ENCODE measurements at regions not wholly inside any gene's neighbourhood (a gene's known extent, or its start where the extent isn't known, plus 50 kb on each side); places are given as distances from the start of the nearest gene placed in this dataset.

DNA sequence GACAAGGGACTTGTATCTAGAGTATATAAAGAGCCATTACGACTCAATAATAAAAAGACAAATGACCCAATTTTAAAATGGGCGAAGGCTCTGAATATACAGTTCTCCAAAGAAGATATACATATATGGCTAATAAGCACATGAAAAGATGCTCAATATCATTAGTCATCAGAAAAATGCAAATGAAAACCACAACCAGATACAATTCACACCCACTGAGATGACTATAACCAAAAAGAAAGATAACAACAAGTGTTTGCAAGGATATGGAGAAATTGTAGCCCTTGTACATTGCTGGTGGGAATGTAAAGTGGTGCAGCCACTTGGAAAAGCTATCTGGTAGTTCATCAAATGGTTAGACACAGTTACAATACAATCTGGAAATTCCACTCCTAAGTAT is 96.3 kb downstream of the TRIM29 start:
- Histone ChIP-seq H3K27me3 (ENCODE audit: insufficient read depth, low read length) (no peaks in the 10 kb centered on the region), H2AFZ (ENCODE audit: low read depth, low read length) (no peak overlapping the region), H3K4me1 (ENCODE audit: insufficient read depth, low read length) (peaks cover 6% of the 10 kb centered on the region)

DNA sequence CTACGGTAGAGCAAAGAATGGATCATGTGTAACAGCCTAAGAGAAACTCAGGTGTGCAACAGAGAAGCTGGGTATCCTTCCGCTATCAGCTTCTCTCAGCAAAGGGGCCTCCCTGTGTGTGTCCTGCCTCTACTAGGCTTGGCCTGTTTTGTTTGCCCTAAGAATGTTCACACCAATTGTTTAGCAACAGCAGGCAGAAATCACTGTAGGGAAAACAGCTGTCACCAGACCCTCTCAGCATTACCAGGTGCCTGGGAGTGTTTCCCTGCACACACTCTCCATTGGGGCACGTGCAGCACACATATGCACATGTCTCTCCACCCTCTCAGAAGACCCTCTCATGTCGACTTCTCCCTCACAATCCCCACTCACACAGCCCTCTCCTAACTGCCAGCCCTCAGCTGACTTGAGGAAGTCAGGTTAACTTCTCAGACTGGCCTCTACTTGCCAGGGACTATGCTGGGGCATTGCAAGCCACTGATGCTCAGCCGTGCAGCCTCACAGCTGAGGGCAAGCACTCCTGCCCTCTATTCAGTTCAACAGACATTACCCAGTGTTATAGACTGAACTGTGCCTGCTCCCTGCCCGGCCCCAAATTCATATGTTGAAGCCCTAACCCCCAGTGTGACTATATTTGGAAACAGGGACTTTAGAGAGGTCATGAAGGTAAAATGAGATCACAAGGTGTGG is 97.6 kb downstream of the TRIM29 start:
- H3K9me3 ChIP-seq (ENCODE audit: low read length) = peaks cover 3% of the 10 kb centered on the region
- H3K4me1 ChIP-seq (ENCODE audit: insufficient read depth, low read length) = peaks cover 5% of the 10 kb centered on the region
- H3K36me3 ChIP-seq (ENCODE audit: insufficient read depth, low read length) = no peaks in the 10 kb centered on the region
- H3K27me3 ChIP-seq (ENCODE audit: insufficient read depth, low read length) = peaks cover 2% of the 10 kb centered on the region
- no peak overlapping the region for H2AFZ ChIP-seq (ENCODE audit: low read depth, low read length)
- H3K4me3 ChIP-seq (ENCODE audit: low read length) = no peak overlapping the region

More for the DNA sequence above, 96.3 kb downstream of the TRIM29 start:
- Histone ChIP-seq H3K4me3 (ENCODE audit: low read length) (no peak overlapping the region), H3K9me3 (ENCODE audit: low read length) (peaks cover 3% of the 10 kb centered on the region), H3K36me3 (ENCODE audit: insufficient read depth, low read length) (no peaks in the 10 kb centered on the region)

- Histone ChIP-seq H2AFZ (ENCODE audit: low read depth, low read length) (no peak overlapping the region), H3K27me3 (ENCODE audit: insufficient read depth, low read length) (peaks cover 2% of the 10 kb centered on the region), H3K4me1 (ENCODE audit: insufficient read depth, low read length) (no peaks in the 10 kb centered on the region), H3K9me3 (ENCODE audit: low read length) (peaks cover 3% of the 10 kb centered on the region), H3K36me3 (ENCODE audit: insufficient read depth, low read length) (no peaks in the 10 kb centered on the region), H3K4me3 (ENCODE audit: low read length) (no peak overlapping the region)
Observed at GRCh38 chr11:120039039-120039438, 98.9 kb downstream of the TRIM29 start.

DNA sequence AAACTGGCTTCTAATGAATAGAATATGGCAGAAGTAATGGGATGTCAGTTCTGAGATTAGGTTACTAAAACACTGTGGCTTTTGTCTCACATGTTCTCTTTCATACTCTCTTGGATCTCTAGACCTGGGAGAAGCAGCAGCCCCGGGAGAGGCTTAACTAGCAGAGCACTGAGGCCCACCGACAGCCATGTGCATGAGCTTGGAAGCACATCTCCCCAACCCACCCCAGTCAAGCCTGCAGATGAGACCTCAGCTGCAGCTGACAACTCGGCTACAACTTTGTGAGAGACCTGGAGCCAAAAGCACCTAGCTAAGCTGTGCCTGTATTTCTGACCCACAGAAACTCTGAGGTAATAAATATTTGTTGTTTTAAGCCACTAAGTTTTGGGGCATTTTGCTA is 100.8 kb downstream of the TRIM29 start:
- no peak overlapping the region for H2AFZ ChIP-seq (ENCODE audit: low read depth, low read length)
- H3K4me1 ChIP-seq (ENCODE audit: insufficient read depth, low read length) = no peaks in the 10 kb centered on the region
- peaks cover 2% of the 10 kb centered on the region for H3K27me3 ChIP-seq (ENCODE audit: insufficient read depth, low read length)
- no peak overlapping the region for H3K4me3 ChIP-seq (ENCODE audit: low read length)
- no peaks in the 10 kb centered on the region for H3K36me3 ChIP-seq (ENCODE audit: insufficient read depth, low read length)
- H3K9me3 ChIP-seq (ENCODE audit: low read length) = no peaks in the 10 kb centered on the region

DNA sequence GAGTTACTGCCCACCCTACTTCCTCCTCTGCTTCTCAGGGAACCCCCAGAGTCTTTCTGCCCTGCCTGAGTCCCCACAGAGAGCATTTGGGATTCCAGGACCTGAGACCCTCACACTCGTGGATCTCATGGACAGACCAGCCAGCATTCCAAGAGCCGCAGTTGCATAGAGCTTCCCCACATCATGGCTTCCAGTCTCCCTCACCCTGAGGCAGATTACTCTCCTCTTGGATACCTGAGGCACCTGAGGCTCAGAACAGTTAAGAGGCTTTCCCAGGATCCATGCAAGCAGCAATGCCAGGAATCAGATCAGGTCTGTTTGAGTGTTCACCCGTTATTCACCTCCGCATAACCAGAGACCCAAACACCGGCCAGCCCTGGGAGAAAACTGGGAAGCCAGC is 102.2 kb downstream of the TRIM29 start:
- Histone ChIP-seq H2AFZ (ENCODE audit: low read depth, low read length) (no peak overlapping the region), H3K27me3 (ENCODE audit: insufficient read depth, low read length) (peaks cover 2% of the 10 kb centered on the region), H3K4me1 (ENCODE audit: insufficient read depth, low read length) (peaks cover 3% of the 10 kb centered on the region), H3K4me3 (ENCODE audit: low read length) (no peak overlapping the region), H3K36me3 (ENCODE audit: insufficient read depth, low read length) (no peaks in the 10 kb centered on the region), H3K9me3 (ENCODE audit: low read length) (no peaks in the 10 kb centered on the region)

DNA sequence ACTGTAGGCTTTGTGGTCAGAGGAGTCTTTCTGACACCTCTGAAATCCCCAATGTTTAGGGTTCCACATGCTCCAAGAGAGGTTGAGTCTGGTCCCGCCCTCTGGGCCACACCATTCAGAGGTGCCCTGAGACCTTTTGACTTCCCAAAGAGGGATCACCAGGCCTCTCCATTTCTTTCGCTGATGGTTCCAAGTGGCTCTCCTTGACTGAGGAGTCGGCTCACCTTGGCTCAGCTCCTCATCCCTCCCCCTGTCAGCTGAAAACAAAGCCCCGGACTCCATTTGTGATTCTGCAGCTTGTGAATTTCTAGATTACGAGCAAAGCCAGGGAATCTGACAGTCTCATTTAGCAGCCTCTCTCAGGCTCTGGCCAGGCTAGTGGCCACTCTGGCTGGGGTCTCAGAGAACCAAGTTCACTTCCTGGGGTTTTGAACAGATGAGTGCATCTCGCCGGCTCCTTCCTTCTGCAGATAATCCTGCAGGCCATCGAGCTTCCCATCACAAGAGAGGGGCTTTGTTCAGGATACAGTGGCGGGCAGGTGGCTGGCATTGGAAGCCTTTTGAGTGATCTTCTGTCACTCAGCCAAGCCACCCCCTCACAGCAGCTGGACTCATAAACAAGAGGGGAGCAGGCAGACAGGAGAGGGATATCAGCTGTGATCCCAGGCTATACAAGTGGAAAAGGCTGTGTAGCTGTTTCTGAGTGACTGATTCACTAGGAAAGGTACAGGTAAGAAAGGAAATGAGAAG is 102.9 kb downstream of the TRIM29 start:
- Histone ChIP-seq H2AFZ (ENCODE audit: low read depth, low read length) (no peak overlapping the region), H3K4me1 (ENCODE audit: insufficient read depth, low read length) (peaks cover 3% of the 10 kb centered on the region), H3K9me3 (ENCODE audit: low read length) (no peaks in the 10 kb centered on the region), H3K4me3 (ENCODE audit: low read length) (no peak overlapping the region), H3K36me3 (ENCODE audit: insufficient read depth, low read length) (no peaks in the 10 kb centered on the region), H3K27me3 (ENCODE audit: insufficient read depth, low read length) (peaks cover 2% of the 10 kb centered on the region)

- no peak overlapping the region for H3K4me3 ChIP-seq (ENCODE audit: low read length)
- no peaks in the 10 kb centered on the region for H3K9me3 ChIP-seq (ENCODE audit: low read length)
- H3K27me3 ChIP-seq (ENCODE audit: insufficient read depth, low read length) = peaks cover 2% of the 10 kb centered on the region
- H3K36me3 ChIP-seq (ENCODE audit: insufficient read depth, low read length) = no peaks in the 10 kb centered on the region
- H3K4me1 ChIP-seq (ENCODE audit: insufficient read depth, low read length) = peaks cover 3% of the 10 kb centered on the region
- H2AFZ ChIP-seq (ENCODE audit: low read depth, low read length) = no peak overlapping the region
Observed at GRCh38 chr11:120034176-120034875, 103.6 kb downstream of the TRIM29 start.

- Histone ChIP-seq H3K36me3 (ENCODE audit: insufficient read depth, low read length) (no peaks in the 10 kb centered on the region), H3K9me3 (ENCODE audit: low read length) (no peaks in the 10 kb centered on the region), H3K27me3 (ENCODE audit: insufficient read depth, low read length) (peaks cover 2% of the 10 kb centered on the region)
Observed at GRCh38 chr11:120032766-120033390, 105.0 kb downstream of the TRIM29 start.

DNA sequence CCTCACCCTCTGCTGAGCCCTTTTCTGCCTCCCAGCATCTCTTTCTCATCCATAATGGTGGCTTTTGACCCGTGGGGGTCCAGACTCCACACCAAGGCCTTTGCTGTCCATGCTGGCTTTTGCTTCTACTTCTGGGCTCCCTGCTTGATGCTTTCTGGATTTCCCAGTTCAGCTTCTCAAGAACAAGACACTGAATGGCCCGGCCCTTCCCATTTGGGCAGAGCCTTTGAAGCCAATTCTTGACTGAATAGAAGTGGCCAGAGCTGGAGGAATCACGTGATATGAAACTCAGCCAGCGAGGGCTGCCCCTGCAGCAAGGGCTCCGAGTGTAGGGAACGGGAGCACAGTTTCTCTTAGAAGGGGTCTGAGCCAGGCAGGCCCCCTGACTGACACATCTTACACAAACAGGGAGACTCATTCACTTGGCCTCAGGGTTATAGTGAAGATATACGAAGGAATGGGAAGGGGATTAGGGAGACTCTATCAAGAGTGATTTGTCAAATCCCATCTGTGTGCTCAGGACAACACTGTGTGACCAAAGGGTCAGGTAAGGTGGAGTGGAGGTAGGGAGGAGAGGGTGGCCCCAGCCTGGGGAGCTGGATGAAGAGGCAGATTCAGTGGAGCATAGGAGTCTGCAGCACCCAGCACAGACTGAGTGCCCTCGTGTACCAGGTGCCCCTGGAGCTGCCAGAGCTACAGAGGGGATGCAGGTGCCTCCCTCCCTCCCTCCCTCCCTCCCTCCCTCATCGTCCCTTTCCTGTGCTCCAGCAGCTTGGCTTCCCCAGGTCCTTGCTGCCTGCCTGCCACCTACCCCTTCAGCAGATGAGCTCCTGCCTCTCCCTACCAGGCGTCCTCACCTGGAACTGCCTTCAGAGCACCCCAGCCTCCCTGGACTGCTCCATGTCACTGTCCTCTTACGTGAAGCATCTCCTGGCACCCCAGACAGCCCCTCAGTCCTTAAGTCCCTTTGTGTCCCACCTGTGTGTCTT is 106.0 kb downstream of the TRIM29 start:
- H2AFZ ChIP-seq (ENCODE audit: low read depth, low read length) = no peak overlapping the region
- H3K4me3 ChIP-seq (ENCODE audit: low read length) = no peak overlapping the region
- no peaks in the 10 kb centered on the region for H3K9me3 ChIP-seq (ENCODE audit: low read length)
- H3K36me3 ChIP-seq (ENCODE audit: insufficient read depth, low read length) = no peaks in the 10 kb centered on the region
- peaks cover 3% of the 10 kb centered on the region for H3K4me1 ChIP-seq (ENCODE audit: insufficient read depth, low read length)
- H3K27me3 ChIP-seq (ENCODE audit: insufficient read depth, low read length) = peaks cover 2% of the 10 kb centered on the region

More at GRCh38 chr11:120032766-120033390, 105.0 kb downstream of the TRIM29 start:
- Histone ChIP-seq H3K4me3 (ENCODE audit: low read length) (no peak overlapping the region), H3K4me1 (ENCODE audit: insufficient read depth, low read length) (peaks cover 3% of the 10 kb centered on the region), H2AFZ (ENCODE audit: low read depth, low read length) (no peak overlapping the region)

GRCh38 chr11:120031156-120031555 is 106.8 kb downstream of the TRIM29 start:
- Histone ChIP-seq H2AFZ (ENCODE audit: low read depth, low read length) (no peak overlapping the region), H3K9me3 (ENCODE audit: low read length) (no peaks in the 10 kb centered on the region), H3K36me3 (ENCODE audit: insufficient read depth, low read length) (no peaks in the 10 kb centered on the region), H3K4me1 (ENCODE audit: insufficient read depth, low read length) (peaks cover 3% of the 10 kb centered on the region), H3K27me3 (ENCODE audit: insufficient read depth, low read length) (peaks cover 2% of the 10 kb centered on the region), H3K4me3 (ENCODE audit: low read length) (no peak overlapping the region)

DNA sequence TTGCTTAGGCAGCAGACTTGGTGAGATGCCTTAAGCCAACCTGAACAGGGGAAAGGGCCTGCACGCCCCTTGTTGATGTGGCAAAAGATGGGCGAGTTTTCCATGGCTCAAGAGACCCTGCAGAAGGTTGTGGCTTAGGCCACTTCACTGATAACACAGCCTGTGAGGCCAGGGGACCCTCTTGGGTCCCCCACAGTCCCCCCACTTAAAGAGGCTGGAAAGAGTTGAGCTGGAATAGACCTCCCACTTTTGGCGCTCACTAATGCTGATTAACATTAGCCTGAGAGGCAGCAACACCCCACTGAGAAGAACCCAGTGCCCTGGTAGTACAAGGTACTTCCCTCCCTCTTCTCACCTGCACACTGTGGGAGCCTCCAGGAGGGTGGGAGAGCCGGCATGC is 107.5 kb downstream of the TRIM29 start:
- no peaks in the 10 kb centered on the region for H3K9me3 ChIP-seq (ENCODE audit: low read length)

GRCh38 chr11:120029321-120029720 is 108.6 kb downstream of the TRIM29 start:
- Histone ChIP-seq H3K9me3 (ENCODE audit: low read length) (no peaks in the 10 kb centered on the region), H2AFZ (ENCODE audit: low read depth, low read length) (no peak overlapping the region), H3K4me1 (ENCODE audit: insufficient read depth, low read length) (peaks cover 3% of the 10 kb centered on the region), H3K4me3 (ENCODE audit: low read length) (no peak overlapping the region), H3K36me3 (ENCODE audit: insufficient read depth, low read length) (no peaks in the 10 kb centered on the region), H3K27me3 (ENCODE audit: insufficient read depth, low read length) (no peaks in the 10 kb centered on the region)

More for the DNA sequence above, 107.5 kb downstream of the TRIM29 start:
- H3K4me3 ChIP-seq (ENCODE audit: low read length) = no peak overlapping the region
- H3K4me1 ChIP-seq (ENCODE audit: insufficient read depth, low read length) = peaks cover 3% of the 10 kb centered on the region
- H3K27me3 ChIP-seq (ENCODE audit: insufficient read depth, low read length) = no peaks in the 10 kb centered on the region
- H3K36me3 ChIP-seq (ENCODE audit: insufficient read depth, low read length) = no peaks in the 10 kb centered on the region
- no peak overlapping the region for H2AFZ ChIP-seq (ENCODE audit: low read depth, low read length)
